GM12873 (cell line): ENCODE measurements at regions not wholly inside any gene's neighbourhood (a gene's known extent, or its start where the extent isn't known, plus 50 kb on each side); places are given as distances from the start of the nearest gene placed in this dataset.

Experiments
- TF ChIP-seq, protein P1 (sequence below): IDR thresholded peaks from 2 replicates; pipeline ENCODE4 v1.5.1; 2012; ENCODE audit warnings: low read depth, mild to moderate bottlenecking, moderate library complexity, low read length, control low read depth; ENCODE audit not compliant: insufficient read depth; ENCODE audit errors: missing control alignments

DNA sequence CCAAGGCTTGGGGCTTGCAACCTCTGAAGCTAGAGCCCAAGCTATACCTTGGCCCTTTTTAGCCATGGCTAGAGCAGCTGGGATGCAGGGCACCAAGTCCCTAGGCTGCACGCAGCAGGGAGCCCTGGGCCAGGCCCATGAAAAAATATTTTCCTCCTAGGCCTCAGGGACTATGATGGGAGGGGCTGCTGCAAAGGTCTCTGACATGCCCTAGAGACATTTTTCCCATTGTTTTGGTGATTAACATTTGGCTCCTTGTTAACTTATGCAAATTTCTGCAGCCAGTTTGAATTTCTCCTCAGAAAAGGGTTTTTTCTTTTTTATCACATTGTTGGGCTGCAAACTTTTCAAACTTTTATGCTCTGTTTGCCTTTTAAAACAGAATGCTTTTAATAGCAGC lies 56.9 kb upstream of the LHCGR start:
- TF ChIP-seq, protein P1, sequence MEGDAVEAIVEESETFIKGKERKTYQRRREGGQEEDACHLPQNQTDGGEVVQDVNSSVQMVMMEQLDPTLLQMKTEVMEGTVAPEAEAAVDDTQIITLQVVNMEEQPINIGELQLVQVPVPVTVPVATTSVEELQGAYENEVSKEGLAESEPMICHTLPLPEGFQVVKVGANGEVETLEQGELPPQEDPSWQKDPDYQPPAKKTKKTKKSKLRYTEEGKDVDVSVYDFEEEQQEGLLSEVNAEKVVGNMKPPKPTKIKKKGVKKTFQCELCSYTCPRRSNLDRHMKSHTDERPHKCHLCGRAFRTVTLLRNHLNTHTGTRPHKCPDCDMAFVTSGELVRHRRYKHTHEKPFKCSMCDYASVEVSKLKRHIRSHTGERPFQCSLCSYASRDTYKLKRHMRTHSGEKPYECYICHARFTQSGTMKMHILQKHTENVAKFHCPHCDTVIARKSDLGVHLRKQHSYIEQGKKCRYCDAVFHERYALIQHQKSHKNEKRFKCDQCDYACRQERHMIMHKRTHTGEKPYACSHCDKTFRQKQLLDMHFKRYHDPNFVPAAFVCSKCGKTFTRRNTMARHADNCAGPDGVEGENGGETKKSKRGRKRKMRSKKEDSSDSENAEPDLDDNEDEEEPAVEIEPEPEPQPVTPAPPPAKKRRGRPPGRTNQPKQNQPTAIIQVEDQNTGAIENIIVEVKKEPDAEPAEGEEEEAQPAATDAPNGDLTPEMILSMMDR, result no peak

DNA sequence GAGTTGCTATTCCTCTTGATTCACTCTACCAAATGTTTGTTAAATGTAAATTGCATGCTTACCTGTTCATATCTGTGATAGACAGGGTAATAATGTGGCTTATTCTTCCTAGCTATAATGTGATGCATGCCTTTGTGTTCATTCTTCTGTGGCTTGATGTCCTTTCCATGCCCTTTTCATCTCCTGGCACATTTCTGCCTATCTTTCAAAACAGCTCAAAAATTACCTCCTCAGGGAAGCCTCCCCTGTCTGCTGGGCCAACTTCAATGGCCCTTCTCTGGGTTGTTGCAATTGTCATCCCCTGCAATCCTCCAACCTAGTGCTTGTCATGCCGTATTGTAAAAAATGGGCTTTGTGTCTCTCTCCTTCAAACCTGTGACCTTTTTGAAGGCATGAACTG lies 52.8 kb upstream of the LHCGR start:
- TF ChIP-seq, protein P1, result no peak
